Osteocyte (in vitro differentiated cells): ENCODE measurements at regions not wholly inside any gene's neighbourhood (a gene's known extent, or its start where the extent isn't known, plus 50 kb on each side); places are given as distances from the start of the nearest gene placed in this dataset.

Experiments
- DNase-seq: peaks from one replicate; pipeline ENCODE4 v3.0.0; 2021; ENCODE audit warnings: mixed read lengths; ENCODE audit not compliant: unreplicated experiment; ENCODE audit errors: extremely low spot score
- H3K27ac Mint-ChIP-seq: one replicate; pipeline ENCODE4 v1.8.0; 2021; ENCODE audit warnings: mild to moderate bottlenecking, mixed read lengths; ENCODE audit not compliant: unreplicated experiment
- H3K27me3 Mint-ChIP-seq: one replicate; pipeline ENCODE4 v1.8.0; 2021; ENCODE audit warnings: mixed read lengths; ENCODE audit not compliant: unreplicated experiment
- H3K36me3 Mint-ChIP-seq: one replicate; pipeline ENCODE4 v1.8.0; 2021; ENCODE audit warnings: mixed read lengths; ENCODE audit not compliant: unreplicated experiment
- H3K4me1 Mint-ChIP-seq: one replicate; pipeline ENCODE4 v1.8.0; 2021; ENCODE audit warnings: mixed read lengths; ENCODE audit not compliant: unreplicated experiment
- H3K4me3 Mint-ChIP-seq: one replicate; pipeline ENCODE4 v1.8.0; 2021; ENCODE audit warnings: mild to moderate bottlenecking, moderate library complexity, mixed read lengths; ENCODE audit not compliant: unreplicated experiment
- H3K9me3 Mint-ChIP-seq: one replicate; pipeline ENCODE4 v1.8.0; 2021; ENCODE audit warnings: mixed read lengths; ENCODE audit not compliant: unreplicated experiment
- TF ChIP-seq, protein P1 (sequence below): fragments of 200-600 bp; sonication (generic); IDR thresholded peaks from 2 replicates; pipeline ENCODE4 v1.5.0; 2021; ENCODE audit warnings: antibody characterized with exemption, mild to moderate bottlenecking, moderate library complexity

DNA sequence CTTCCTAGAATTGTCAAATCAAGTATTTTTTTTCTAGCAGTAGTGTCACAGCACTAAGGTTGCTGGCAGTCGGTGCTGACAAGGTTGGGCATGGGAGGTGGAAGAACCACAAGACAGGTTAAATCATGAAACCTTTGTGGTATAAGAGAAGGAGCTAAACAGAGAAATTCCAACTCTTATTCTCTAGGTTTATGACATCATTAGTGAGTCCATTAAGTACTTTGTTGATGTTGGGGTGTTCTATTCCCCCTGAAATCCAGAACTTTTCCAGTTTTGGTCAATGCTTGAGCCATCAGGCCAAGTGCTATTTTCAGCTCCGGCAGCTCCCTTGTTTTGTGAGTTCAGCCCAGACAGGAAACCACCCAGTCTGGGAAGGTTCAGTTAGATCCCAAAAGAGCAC, 206.0 kb upstream of the SOX9 start:
- H3K9me3 Mint-ChIP-seq: no peaks in the 10 kb centered on the region
- TF ChIP-seq, protein P1, sequence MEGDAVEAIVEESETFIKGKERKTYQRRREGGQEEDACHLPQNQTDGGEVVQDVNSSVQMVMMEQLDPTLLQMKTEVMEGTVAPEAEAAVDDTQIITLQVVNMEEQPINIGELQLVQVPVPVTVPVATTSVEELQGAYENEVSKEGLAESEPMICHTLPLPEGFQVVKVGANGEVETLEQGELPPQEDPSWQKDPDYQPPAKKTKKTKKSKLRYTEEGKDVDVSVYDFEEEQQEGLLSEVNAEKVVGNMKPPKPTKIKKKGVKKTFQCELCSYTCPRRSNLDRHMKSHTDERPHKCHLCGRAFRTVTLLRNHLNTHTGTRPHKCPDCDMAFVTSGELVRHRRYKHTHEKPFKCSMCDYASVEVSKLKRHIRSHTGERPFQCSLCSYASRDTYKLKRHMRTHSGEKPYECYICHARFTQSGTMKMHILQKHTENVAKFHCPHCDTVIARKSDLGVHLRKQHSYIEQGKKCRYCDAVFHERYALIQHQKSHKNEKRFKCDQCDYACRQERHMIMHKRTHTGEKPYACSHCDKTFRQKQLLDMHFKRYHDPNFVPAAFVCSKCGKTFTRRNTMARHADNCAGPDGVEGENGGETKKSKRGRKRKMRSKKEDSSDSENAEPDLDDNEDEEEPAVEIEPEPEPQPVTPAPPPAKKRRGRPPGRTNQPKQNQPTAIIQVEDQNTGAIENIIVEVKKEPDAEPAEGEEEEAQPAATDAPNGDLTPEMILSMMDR: no peak
- H3K4me3 Mint-ChIP-seq: no peak overlapping the region
- no peak for DNase-seq
- H3K36me3 Mint-ChIP-seq: no peaks in the 10 kb centered on the region
- peaks cover 15% of the 10 kb centered on the region for H3K27me3 Mint-ChIP-seq
- H3K27ac Mint-ChIP-seq: no peak overlapping the region
- H3K4me1 Mint-ChIP-seq: no peaks in the 10 kb centered on the region

DNA sequence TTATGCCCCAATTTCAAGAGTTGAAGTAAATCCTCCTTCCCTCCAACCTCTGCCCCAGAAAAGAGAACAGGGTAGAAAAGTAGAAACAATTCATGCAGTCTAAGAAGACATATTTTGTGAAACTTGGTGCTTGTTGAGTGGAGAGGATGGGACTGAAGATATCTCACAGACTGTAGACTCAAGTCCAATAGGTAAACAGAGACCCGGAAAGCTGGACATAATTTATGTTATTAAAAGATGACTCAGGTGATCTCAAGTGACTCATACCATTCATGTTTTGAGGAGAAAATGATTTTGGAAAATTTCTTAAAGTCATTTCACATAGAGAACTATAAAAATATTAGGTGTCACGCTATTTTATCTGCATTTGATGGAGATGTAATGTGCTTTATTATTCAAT, 203.1 kb upstream of the SOX9 start:
- H3K9me3 Mint-ChIP-seq: no peaks in the 10 kb centered on the region
- H3K36me3 Mint-ChIP-seq: no peaks in the 10 kb centered on the region
- no peaks in the 10 kb centered on the region for H3K4me1 Mint-ChIP-seq
- DNase-seq: no peak
- TF ChIP-seq, protein P1: no peak
- H3K27ac Mint-ChIP-seq: no peak overlapping the region
- H3K4me3 Mint-ChIP-seq: no peak overlapping the region
- peaks cover 16% of the 10 kb centered on the region for H3K27me3 Mint-ChIP-seq

- peaks cover 16% of the 10 kb centered on the region for H3K27me3 Mint-ChIP-seq
Observed at GRCh38 chr17:71919186-71919585, 201.6 kb upstream of the SOX9 start.

GRCh38 chr17:71919896-71920295, 200.9 kb upstream of the SOX9 start:
- TF ChIP-seq, protein P1: no peak
- Mint-ChIP-seq H3K9me3 (no peaks in the 10 kb centered on the region), H3K27ac (no peak overlapping the region), H3K4me3 (no peak overlapping the region), H3K27me3 (peaks cover 13% of the 10 kb centered on the region), H3K4me1 (no peaks in the 10 kb centered on the region), H3K36me3 (no peaks in the 10 kb centered on the region)
- DNase-seq: no peak

More at GRCh38 chr17:71919186-71919585, 201.6 kb upstream of the SOX9 start:
- H3K27ac Mint-ChIP-seq: no peak overlapping the region
- H3K9me3 Mint-ChIP-seq: no peaks in the 10 kb centered on the region
- no peaks in the 10 kb centered on the region for H3K4me1 Mint-ChIP-seq
- TF ChIP-seq, protein P1: no peak
- H3K4me3 Mint-ChIP-seq: no peak overlapping the region
- no peak for DNase-seq
- H3K36me3 Mint-ChIP-seq: no peaks in the 10 kb centered on the region

DNA sequence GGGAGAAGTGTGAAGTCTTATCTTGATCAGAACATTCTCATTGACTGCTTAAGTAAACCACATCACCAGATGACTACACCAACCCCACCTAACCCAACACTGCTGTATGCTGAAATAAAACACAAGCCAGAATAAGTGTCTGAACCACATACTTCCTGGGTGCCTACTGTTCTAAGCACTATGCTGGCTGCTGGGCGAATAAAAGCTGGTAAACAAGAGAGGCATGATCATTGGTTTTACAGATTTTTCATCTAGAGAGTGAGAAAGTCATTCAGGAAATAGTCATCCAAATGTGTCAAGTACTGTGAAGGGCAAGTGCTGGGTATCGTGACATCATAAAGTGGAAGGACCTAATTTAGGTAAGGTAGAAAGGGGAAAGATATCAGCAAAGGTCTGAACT, 199.0 kb upstream of the SOX9 start:
- TF ChIP-seq, protein P1: no peak
- Mint-ChIP-seq H3K9me3 (no peaks in the 10 kb centered on the region), H3K36me3 (no peaks in the 10 kb centered on the region), H3K4me3 (no peak overlapping the region), H3K27ac (no peak overlapping the region), H3K4me1 (peaks cover 5% of the 10 kb centered on the region), H3K27me3 (peaks cover 11% of the 10 kb centered on the region)
- DNase-seq: no peak
